Neural progenitor cell (in vitro differentiated cells): ENCODE measurements at regions not wholly inside any gene's neighbourhood (a gene's known extent, or its start where the extent isn't known, plus 50 kb on each side); places are given as distances from the start of the nearest gene placed in this dataset.

ENCODE experiments used
- DNase-seq: peaks from one replicate; pipeline ENCODE4 v3.0.0-alpha.2; 2016; ENCODE audit warnings: low spot score
- H2AFZ ChIP-seq: fragments of 200-600 bp; sonication (generic); replicated peaks from 2 replicates; pipeline ENCODE4 v1.6.1; 2016; ENCODE audit warnings: antibody characterized with exemption
- H3F3A ChIP-seq: fragments of 200-600 bp; sonication (generic); 2 replicates; pipeline ENCODE4 v1.6.1; 2016; ENCODE audit warnings: antibody characterized with exemption, low read depth
- H3K27ac ChIP-seq: fragments of 200-600 bp; sonication (generic); 2 replicates; pipeline ENCODE4 v1.5.1; 2016; ENCODE audit warnings: mild to moderate bottlenecking
- H3K27me3 ChIP-seq: fragments of 200-600 bp; sonication (generic); 2 replicates; pipeline ENCODE4 v1.6.1; 2016; ENCODE audit warnings: mild to moderate bottlenecking, moderate library complexity
- H3K36me3 ChIP-seq: fragments of 200-600 bp; sonication (generic); 2 replicates; pipeline ENCODE4 v1.5.1; 2016
- H3K4me1 ChIP-seq: fragments of 200-600 bp; sonication (generic); 2 replicates; pipeline ENCODE4 v1.6.1; 2016; ENCODE audit warnings: mixed run types
- H3K4me2 ChIP-seq: fragments of 200-600 bp; sonication (generic); 2 replicates; pipeline ENCODE4 v1.6.1; 2016
- H3K4me3 ChIP-seq: fragments of 200-600 bp; sonication (generic); 2 replicates; pipeline ENCODE4 v1.5.1; 2016
- H3K79me2 ChIP-seq: fragments of 200-600 bp; sonication (generic); 2 replicates; pipeline ENCODE4 v1.6.1; 2016; ENCODE audit warnings: low read depth
- H3K9ac ChIP-seq: fragments of 200-600 bp; sonication (generic); 2 replicates; pipeline ENCODE4 v1.6.1; 2016
- H3K9me3 ChIP-seq: fragments of 200-600 bp; sonication (generic); 2 replicates; pipeline ENCODE4 v1.5.1; 2016; ENCODE audit warnings: low read depth
- H4K20me1 ChIP-seq: fragments of 200-600 bp; sonication (generic); 2 replicates; pipeline ENCODE4 v1.6.1; 2016; ENCODE audit warnings: low read depth
- H3K27ac Mint-ChIP-seq: 3 replicates; pipeline ENCODE4 v1.8.0; 2021; ENCODE audit warnings: mixed read lengths
- H3K27me3 Mint-ChIP-seq: 2 replicates; pipeline ENCODE4 v1.8.0; 2022; ENCODE audit warnings: low read depth, mild to moderate bottlenecking, inconsistent platforms, moderate library complexity, mixed read lengths; ENCODE audit not compliant: insufficient read depth
- H3K36me3 Mint-ChIP-seq: 3 replicates; pipeline ENCODE4 v1.8.0; 2021; ENCODE audit warnings: mixed read lengths
- H3K4me1 Mint-ChIP-seq: 3 replicates; pipeline ENCODE4 v1.8.0; 2021; ENCODE audit warnings: mixed read lengths
- H3K4me3 Mint-ChIP-seq: 3 replicates; pipeline ENCODE4 v1.8.0; 2021; ENCODE audit warnings: mild to moderate bottlenecking, moderate library complexity, mixed read lengths
- H3K9me3 Mint-ChIP-seq: 3 replicates; pipeline ENCODE4 v1.8.0; 2020; ENCODE audit warnings: mixed read lengths
- EZH2 ChIP-seq: fragments of 200-600 bp; sonication (generic); IDR thresholded peaks from 2 replicates; pipeline ENCODE4 v1.6.1; 2017; ENCODE audit warnings: antibody characterized with exemption, mild to moderate bottlenecking, moderate library complexity
- EZH2phosphoT487 ChIP-seq: fragments of 200-600 bp; sonication (generic); IDR thresholded peaks from 2 replicates; pipeline ENCODE4 v1.6.1; 2017; ENCODE audit warnings: antibody characterized with exemption
- TF ChIP-seq, protein P1 (sequence below): fragments of 200-600 bp; sonication (generic); IDR thresholded peaks from 2 replicates; pipeline ENCODE4 v1.5.1; 2017; ENCODE audit warnings: antibody characterized with exemption, mild to moderate bottlenecking

DNA sequence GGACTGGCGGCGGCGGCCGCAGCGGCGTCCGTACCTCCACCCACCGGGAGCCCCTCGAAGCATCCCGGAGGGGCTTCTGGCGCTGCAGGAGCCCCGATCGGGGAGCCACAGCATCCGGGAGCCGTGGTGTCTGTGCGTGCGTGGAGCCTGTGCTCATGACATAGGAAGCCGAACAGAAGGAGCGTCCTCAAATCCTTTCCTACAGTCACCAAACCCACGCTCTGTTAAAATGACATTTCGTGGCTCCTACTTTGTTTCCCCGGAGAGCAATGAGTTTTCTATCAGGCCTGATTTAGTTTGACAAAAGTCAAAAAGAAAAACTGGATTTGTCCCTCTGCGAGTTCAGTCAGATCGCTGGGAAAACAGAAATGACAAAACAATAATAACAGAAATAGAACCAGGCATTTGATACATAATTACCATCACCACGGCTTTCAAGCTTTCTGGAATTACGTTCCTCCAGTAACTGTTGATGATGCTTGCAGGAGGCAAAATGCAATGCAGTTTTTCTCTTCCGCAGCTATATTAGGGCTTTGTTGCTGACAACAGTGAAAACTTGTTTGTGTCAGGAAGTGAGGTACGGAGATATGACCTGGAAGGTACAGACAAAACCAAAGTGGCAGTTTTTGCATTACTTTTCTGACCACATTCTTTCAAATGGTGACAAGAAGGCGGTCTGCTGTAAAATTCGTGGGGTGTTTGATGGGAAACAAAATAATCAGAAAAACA, 219.3 kb upstream of the MKLN1 start:
- Histone ChIP-seq H3K4me1 (peaks cover 26% of the 10 kb centered on the region), H3F3A (peaks cover 30% of the 10 kb centered on the region), H3K4me2 (peak overlapping the region; percentile 91), H3K9ac (no peak overlapping the region), H3K27ac (no peak overlapping the region), H4K20me1 (no peaks in the 10 kb centered on the region), H3K79me2 (no peaks in the 10 kb centered on the region), H2AFZ (peak overlapping the region; percentile 89), H3K36me3 (no peaks in the 10 kb centered on the region), H3K4me3 (peak overlapping the region; percentile 74), H3K9me3 (no peaks in the 10 kb centered on the region), H3K27me3 (peaks cover 64% of the 10 kb centered on the region)
- Mint-ChIP-seq H3K9me3 (no peaks in the 10 kb centered on the region), H3K27ac (no peak overlapping the region), H3K4me3 (peak overlapping the region; percentile 87), H3K36me3 (no peaks in the 10 kb centered on the region), H3K27me3 (peaks cover 34% of the 10 kb centered on the region), H3K4me1 (peaks cover 31% of the 10 kb centered on the region)
- TF ChIP-seq EZH2phosphoT487: peak; percentile 49
- no peak for TF ChIP-seq EZH2
- DNase-seq: no peak

DNA sequence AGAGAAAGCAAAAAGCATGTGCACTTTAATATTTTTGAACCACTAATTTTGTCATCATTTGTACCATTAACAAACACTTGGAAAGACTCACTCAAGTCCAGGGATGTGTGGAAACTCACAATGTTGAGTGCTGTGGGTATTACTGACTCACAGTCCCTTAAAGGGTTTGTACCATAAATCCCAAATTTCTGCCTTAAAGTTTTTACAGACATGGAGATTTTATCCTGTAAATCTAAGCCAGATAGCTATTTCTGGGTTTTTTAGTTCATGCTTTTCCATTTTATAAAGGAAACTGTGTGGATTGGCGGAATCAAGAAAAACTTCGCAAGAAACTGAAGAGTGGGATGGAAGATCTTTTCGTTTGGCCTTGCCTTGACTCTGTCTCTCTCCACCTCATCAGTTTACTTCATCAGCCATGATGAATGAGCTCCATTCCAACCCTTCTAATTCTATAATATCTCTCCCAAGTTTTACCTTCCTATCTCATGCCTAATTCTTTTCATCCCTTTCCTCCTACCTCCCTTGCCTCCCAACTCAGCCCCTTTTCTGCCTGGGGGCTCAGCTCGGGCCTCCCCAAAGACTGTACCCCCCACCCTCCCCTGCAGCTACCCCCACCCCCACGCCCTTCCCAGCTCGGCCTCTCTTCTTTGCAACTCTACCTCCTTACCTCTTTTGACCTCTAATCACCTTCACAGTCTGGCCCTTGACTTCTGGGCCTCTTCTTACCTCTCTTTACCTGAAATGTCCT, 218.5 kb upstream of the MKLN1 start:
- Histone ChIP-seq H3K4me3 (peak overlapping the region; percentile 74), H3K9me3 (no peaks in the 10 kb centered on the region), H3K79me2 (no peaks in the 10 kb centered on the region), H4K20me1 (no peaks in the 10 kb centered on the region), H3F3A (peaks cover 30% of the 10 kb centered on the region), H3K36me3 (no peaks in the 10 kb centered on the region), H2AFZ (peak overlapping the region; percentile 97), H3K4me2 (peak overlapping the region; percentile 97), H3K27ac (no peak overlapping the region), H3K4me1 (peaks cover 26% of the 10 kb centered on the region), H3K9ac (no peak overlapping the region), H3K27me3 (peaks cover 62% of the 10 kb centered on the region)
- TF ChIP-seq EZH2phosphoT487 (no peak), EZH2 (no peak)
- TF ChIP-seq, protein P1, sequence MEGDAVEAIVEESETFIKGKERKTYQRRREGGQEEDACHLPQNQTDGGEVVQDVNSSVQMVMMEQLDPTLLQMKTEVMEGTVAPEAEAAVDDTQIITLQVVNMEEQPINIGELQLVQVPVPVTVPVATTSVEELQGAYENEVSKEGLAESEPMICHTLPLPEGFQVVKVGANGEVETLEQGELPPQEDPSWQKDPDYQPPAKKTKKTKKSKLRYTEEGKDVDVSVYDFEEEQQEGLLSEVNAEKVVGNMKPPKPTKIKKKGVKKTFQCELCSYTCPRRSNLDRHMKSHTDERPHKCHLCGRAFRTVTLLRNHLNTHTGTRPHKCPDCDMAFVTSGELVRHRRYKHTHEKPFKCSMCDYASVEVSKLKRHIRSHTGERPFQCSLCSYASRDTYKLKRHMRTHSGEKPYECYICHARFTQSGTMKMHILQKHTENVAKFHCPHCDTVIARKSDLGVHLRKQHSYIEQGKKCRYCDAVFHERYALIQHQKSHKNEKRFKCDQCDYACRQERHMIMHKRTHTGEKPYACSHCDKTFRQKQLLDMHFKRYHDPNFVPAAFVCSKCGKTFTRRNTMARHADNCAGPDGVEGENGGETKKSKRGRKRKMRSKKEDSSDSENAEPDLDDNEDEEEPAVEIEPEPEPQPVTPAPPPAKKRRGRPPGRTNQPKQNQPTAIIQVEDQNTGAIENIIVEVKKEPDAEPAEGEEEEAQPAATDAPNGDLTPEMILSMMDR: no peak
- Mint-ChIP-seq H3K4me1 (peaks cover 31% of the 10 kb centered on the region), H3K36me3 (no peaks in the 10 kb centered on the region), H3K9me3 (no peaks in the 10 kb centered on the region), H3K27me3 (peaks cover 32% of the 10 kb centered on the region), H3K4me3 (peak overlapping the region; percentile 87), H3K27ac (no peak overlapping the region)
- DNase-seq: no peak

DNA sequence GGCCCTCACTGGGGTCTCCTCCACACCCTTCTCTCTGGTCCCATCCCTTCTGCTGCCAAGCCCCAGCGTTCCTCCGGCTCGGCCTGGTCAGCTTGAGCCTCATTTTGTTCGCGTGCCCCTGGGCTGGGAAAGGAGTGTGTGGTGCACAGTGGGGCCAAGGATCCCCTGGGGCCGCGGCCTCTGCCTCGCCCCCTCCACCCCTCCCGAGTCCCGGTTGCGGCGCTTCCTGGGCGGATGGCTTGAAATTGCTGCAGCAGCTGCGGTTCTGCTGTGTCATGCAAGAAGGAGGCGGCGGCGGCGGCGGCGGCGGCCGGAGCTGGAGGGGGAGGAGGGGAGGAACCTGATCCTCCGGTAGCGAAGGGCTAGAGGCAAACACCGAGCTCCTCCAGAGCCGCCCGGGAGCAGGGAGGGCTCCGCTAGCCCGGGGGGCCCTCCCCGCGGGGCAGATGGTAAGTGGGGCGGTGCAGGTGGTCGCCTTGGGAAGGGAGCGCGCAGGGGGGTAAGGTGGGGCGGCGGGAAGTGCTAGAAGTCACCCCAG, 217.8 kb upstream of the MKLN1 start:
- no peak overlapping the region for H3K27ac Mint-ChIP-seq
- Histone ChIP-seq H3K79me2 (no peaks in the 10 kb centered on the region), H3K9me3 (no peaks in the 10 kb centered on the region), H3K4me2 (peak overlapping the region; percentile 97), H2AFZ (peak overlapping the region; percentile 97), H3K36me3 (no peaks in the 10 kb centered on the region), H3K9ac (no peak overlapping the region), H3K4me3 (peak overlapping the region; percentile 65), H3K27ac (no peak overlapping the region), H3K4me1 (peaks cover 26% of the 10 kb centered on the region), H4K20me1 (no peaks in the 10 kb centered on the region), H3F3A (peaks cover 30% of the 10 kb centered on the region), H3K27me3 (peaks cover 55% of the 10 kb centered on the region)
- H3K4me3 Mint-ChIP-seq: peak overlapping the region; percentile 87
- H3K4me1 Mint-ChIP-seq: peaks cover 31% of the 10 kb centered on the region
- no peaks in the 10 kb centered on the region for H3K36me3 Mint-ChIP-seq
- peak; percentile 45 for TF ChIP-seq EZH2
- TF ChIP-seq EZH2phosphoT487: no peak
- H3K27me3 Mint-ChIP-seq: peaks cover 27% of the 10 kb centered on the region
- no peaks in the 10 kb centered on the region for H3K9me3 Mint-ChIP-seq
- peak; percentile 89 for DNase-seq

DNA sequence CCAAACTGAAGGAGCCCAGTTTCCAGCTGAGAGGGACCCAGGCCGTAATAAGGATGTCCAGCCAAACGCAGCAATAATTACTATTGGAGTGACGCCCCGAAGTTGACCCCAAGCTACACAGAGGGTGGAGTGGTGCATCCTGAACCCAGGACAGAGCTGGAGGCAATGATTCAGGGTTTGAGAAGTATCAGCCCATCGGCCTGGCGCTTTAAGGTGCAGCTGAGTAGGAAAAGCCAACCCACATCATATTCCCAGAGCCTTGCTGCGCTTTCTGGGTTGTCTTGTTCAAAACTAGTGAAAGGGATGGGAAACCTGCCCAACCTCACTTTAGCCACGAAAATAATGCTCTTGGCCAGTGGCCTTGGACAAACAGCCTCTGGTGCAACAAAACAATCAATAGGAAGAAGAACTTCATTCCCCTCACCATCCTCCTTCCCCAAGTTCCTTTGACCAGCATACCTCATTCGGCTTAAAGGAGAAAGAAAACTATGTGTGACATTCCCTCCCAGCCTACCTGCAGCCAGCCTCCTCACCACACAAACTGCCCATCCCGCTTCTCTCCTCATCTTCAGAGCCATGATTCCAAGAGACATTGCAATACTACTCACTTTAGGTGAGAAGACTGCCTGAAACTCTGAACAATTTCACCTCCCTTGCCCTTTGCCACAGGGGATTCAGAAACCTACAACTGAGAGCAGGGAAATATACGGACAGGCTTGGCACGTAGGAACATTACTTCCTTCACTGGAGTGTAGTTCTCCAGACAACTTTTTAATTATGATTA, 217.2 kb upstream of the MKLN1 start:
- H2AFZ ChIP-seq: peak overlapping the region; percentile 97
- no peaks in the 10 kb centered on the region for H4K20me1 ChIP-seq
- DNase-seq: peak; percentile 13
- Mint-ChIP-seq H3K36me3 (no peaks in the 10 kb centered on the region), H3K4me1 (peaks cover 31% of the 10 kb centered on the region), H3K9me3 (no peaks in the 10 kb centered on the region), H3K4me3 (peak overlapping the region; percentile 87), H3K27ac (peak overlapping the region; percentile 9), H3K27me3 (peaks cover 21% of the 10 kb centered on the region)
- no peaks in the 10 kb centered on the region for H3K79me2 ChIP-seq
- TF ChIP-seq, protein P1: no peak
- TF ChIP-seq EZH2 (no peak), EZH2phosphoT487 (no peak)
- H3K4me2 ChIP-seq: peak overlapping the region; percentile 97
- peaks cover 48% of the 10 kb centered on the region for H3K27me3 ChIP-seq
- peaks cover 30% of the 10 kb centered on the region for H3F3A ChIP-seq
- peak overlapping the region; percentile 65 for H3K4me3 ChIP-seq
- H3K36me3 ChIP-seq: no peaks in the 10 kb centered on the region
- peaks cover 26% of the 10 kb centered on the region for H3K4me1 ChIP-seq
- H3K9ac ChIP-seq: no peak overlapping the region
- no peak overlapping the region for H3K27ac ChIP-seq
- no peaks in the 10 kb centered on the region for H3K9me3 ChIP-seq
